Body of pancreas (tissue), 4 donors: ENCODE measurements at regions not wholly inside any gene's neighbourhood (a gene's known extent, or its start where the extent isn't known, plus 50 kb on each side); places are given as distances from the start of the nearest gene placed in this dataset.

ENCODE experiments used
- CTCF ChIP-seq, 7 experiments: fragments of 450-650 bp in 4 of 7; fragments of 200-600 bp in 3 of 7; sonication (generic) in 3 of 7; IDR thresholded peaks; one replicate each; pipeline ENCODE4 v1.5.1; 2016 to 2019; ENCODE audit warnings: antibody characterized with exemption in 7 of 7
- POLR2A ChIP-seq, 3 donors: fragments of 450-650 bp; IDR thresholded peaks; one replicate each; pipeline ENCODE4 v1.6.1; 2016; ENCODE audit warnings: antibody characterized with exemption in 3 of 3, mild to moderate bottlenecking in 2 of 3

GRCh38 chr15:70559265-70560239 lies 203.8 kb downstream of the UACA start:
- TF ChIP-seq CTCF (IDR thresholded peaks at IDR 0.05) = no peak
- TF ChIP-seq POLR2A (IDR thresholded peaks at IDR 0.05) = no peak
